GM19324 (cell line): ENCODE measurements at regions not wholly inside any gene's neighbourhood (a gene's known extent, or its start where the extent isn't known, plus 50 kb on each side); places are given as distances from the start of the nearest gene placed in this dataset.
"Not testable (repeated sequence)": the region's sequence is repeated elsewhere in the genome, so short reads cannot be mapped to it uniquely, and the experiment has no call there.

Experiments
- ATAC-seq: cut with Tn5 transposase; IDR thresholded peaks from one replicate; pipeline ENCODE4 v1.9.1; 2021; ENCODE audit warnings: mild to moderate bottlenecking, moderate library complexity; ENCODE audit not compliant: unreplicated experiment, low FRiP score

GRCh38 chr17:71625330-71625729 is 495.5 kb upstream of the SOX9 start:
- ATAC-seq, result no peak

- ATAC-seq, result no peak
These were observed 492.5 kb upstream of the SOX9 start for GRCh38 chr17:71628306-71628705.

GRCh38 chr17:71631483-71631882 is 489.3 kb upstream of the SOX9 start:
- no peak for ATAC-seq

GRCh38 chr17:71632328-71632727 is 488.5 kb upstream of the SOX9 start:
- ATAC-seq, result no peak

- no peak for ATAC-seq
These were observed 487.4 kb upstream of the SOX9 start for GRCh38 chr17:71633391-71633849.

GRCh38 chr17:71634376-71634775 is 486.4 kb upstream of the SOX9 start:
- no peak for ATAC-seq

- no peak for ATAC-seq
These were observed 485.6 kb upstream of the SOX9 start for GRCh38 chr17:71635187-71635586.

- no peak for ATAC-seq
These were observed 484.2 kb upstream of the SOX9 start for GRCh38 chr17:71636644-71637043.

- no peak for ATAC-seq
These were observed 482.2 kb upstream of the SOX9 start for GRCh38 chr17:71638668-71639067.

GRCh38 chr17:71639865-71640264 is 481.0 kb upstream of the SOX9 start:
- ATAC-seq, result no peak

- not testable (repeated sequence) for ATAC-seq
These were observed 473.9 kb upstream of the SOX9 start for GRCh38 chr17:71646890-71647289.

GRCh38 chr17:71648342-71648741 is 472.5 kb upstream of the SOX9 start:
- ATAC-seq, result not testable (repeated sequence)

- no peak for ATAC-seq
These were observed 470.9 kb upstream of the SOX9 start for GRCh38 chr17:71649941-71650350.

- no peak for ATAC-seq
These were observed 465.3 kb upstream of the SOX9 start for GRCh38 chr17:71655542-71655941.

GRCh38 chr17:71656964-71657858 is 463.6 kb upstream of the SOX9 start:
- ATAC-seq, result no peak

GRCh38 chr17:71658996-71659395 is 461.8 kb upstream of the SOX9 start:
- no peak for ATAC-seq

- no peak for ATAC-seq
These were observed 456.0 kb upstream of the SOX9 start for GRCh38 chr17:71664861-71665260.

- no peak for ATAC-seq
These were observed 454.8 kb upstream of the SOX9 start for GRCh38 chr17:71666047-71666446.

- no peak for ATAC-seq
These were observed 453.2 kb upstream of the SOX9 start for GRCh38 chr17:71667661-71668060.

GRCh38 chr17:71668807-71669206 is 452.0 kb upstream of the SOX9 start:
- no peak for ATAC-seq

- no peak for ATAC-seq
These were observed 443.4 kb upstream of the SOX9 start for GRCh38 chr17:71677439-71677838.

- no peak for ATAC-seq
These were observed 441.0 kb upstream of the SOX9 start for GRCh38 chr17:71679832-71680231.
